ENCODE measurements at regions not wholly inside any gene's neighbourhood (a gene's known extent, or its start where the extent isn't known, plus 50 kb on each side); places are given as distances from the start of the nearest gene placed in this dataset.

DNA sequence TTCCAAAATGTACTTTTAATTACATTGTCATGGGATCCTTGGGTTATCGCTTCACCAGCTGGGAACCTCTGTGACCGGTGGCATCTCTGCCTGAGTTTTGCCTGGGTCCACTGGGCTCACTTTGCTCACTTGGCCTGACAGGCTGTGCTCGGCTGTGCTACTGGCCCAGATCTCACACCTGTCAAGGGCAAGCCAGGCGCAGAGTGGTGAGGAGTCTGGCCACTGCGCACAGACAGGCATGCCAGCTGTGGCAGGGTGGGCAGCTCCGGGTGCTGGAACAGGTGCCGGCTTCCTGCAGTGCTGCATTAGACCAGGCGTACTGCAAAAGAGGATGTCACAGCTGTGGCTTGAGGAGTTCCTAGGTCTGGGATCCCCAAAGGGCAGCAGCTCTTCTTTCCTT lies 489.8 kb downstream of the TENT5A start:
- TF ChIP-seq CTCF (IDR thresholded peaks at IDR 0.05; ENCODE audit: control extremely low read depth in 1 of 3, insufficient read depth in 1 of 3, low read depth in 1 of 3, low read length in 3 of 3) (no peak), MAFK (IDR thresholded peaks at IDR 0.05; ENCODE audit: low read depth, low read length) (no peak), POLR2A (IDR thresholded peaks at IDR 0.05; ENCODE audit: control extremely low read depth in 1 of 2, low read depth in 2 of 2, low read length in 2 of 2) (no peak), EP300 (IDR thresholded peaks at IDR 0.05; ENCODE audit: borderline replicate concordance in 1 of 2, low read depth in 2 of 2, low read length in 2 of 2) (no peak), SP1 (IDR thresholded peaks at IDR 0.05; ENCODE audit: low read depth, low read length) (no peak), RFX5 (IDR thresholded peaks at IDR 0.05; ENCODE audit: borderline replicate concordance, low read depth, low read length) (no peak), NANOG (IDR thresholded peaks at IDR 0.05; ENCODE audit: insufficient read depth, low read depth, low read length, poor library complexity, severe bottlenecking) (no peak), USF2 (IDR thresholded peaks at IDR 0.05; ENCODE audit: low read length) (no peak), CEBPB (IDR thresholded peaks at IDR 0.05; ENCODE audit: low read depth, low read length) (no peak), YY1 (IDR thresholded peaks at IDR 0.05; ENCODE audit: low read depth, low read length) (no peak), EZH2 (IDR thresholded peaks at IDR 0.05; ENCODE audit: low read depth, low read length, severe bottlenecking) (no peak), JUND (IDR thresholded peaks at IDR 0.05; ENCODE audit: low read length) (no peak), RAD21 (IDR thresholded peaks at IDR 0.05 in 1 of 2, conservative IDR thresholded peaks at IDR 0.05 in 1 of 2; ENCODE audit: low read depth in 2 of 2, low read length in 2 of 2) (no peak)

All from H1 (cell line).